HepG2 (cell line): ENCODE measurements at regions not wholly inside any gene's neighbourhood (a gene's known extent, or its start where the extent isn't known, plus 50 kb on each side); places are given as distances from the start of the nearest gene placed in this dataset.

Experiments used
- CREM ChIP-seq, 2 experiments: sonication (generic) in 1 of 2; formaldehyde crosslinking in 1 of 2; IDR thresholded peaks; 2 replicates each; pipeline versions ENCODE4 v1.4.0 to v1.6.1; 2016 to 2020; ENCODE audit warnings: antibody characterized with exemption in 1 of 2, mild to moderate bottlenecking in 1 of 2, missing genetic modification reagents in 1 of 2
- FOXA3 ChIP-seq: IDR thresholded peaks from 2 replicates; pipeline ENCODE4 v1.6.1; 2016; ENCODE audit warnings: missing genetic modification reagents, missing compliant biosample characterization
- FOXP1 ChIP-seq, 2 experiments: fragments of 450-650 bp in 1 of 2; IDR thresholded peaks; 2 replicates each; pipeline ENCODE4 v1.6.1; 2017 to 2018; ENCODE audit warnings: antibody characterized with exemption in 1 of 2
- GABPB1 ChIP-seq: IDR thresholded peaks from 2 replicates; pipeline ENCODE4 v1.6.1; 2016; ENCODE audit warnings: mild to moderate bottlenecking, missing genetic modification reagents, moderate library complexity, missing compliant biosample characterization
- GATAD2A ChIP-seq: IDR thresholded peaks from 2 replicates; pipeline ENCODE4 v1.6.1; 2016
- PAXIP1 ChIP-seq: sonication (generic); formaldehyde crosslinking; conservative IDR thresholded peaks from 2 replicates; pipeline ENCODE4 v1.4.0; 2020; ENCODE audit warnings: mild to moderate bottlenecking, missing genetic modification reagents, moderate library complexity
- PHB2 ChIP-seq: fragments of 450-650 bp; IDR thresholded peaks from 2 replicates; pipeline ENCODE4 v1.6.1; 2018; ENCODE audit not compliant: partially characterized antibody
- RBM39 ChIP-seq: fragments of 200-400 bp; formaldehyde crosslinking; IDR thresholded peaks from one replicate; pipeline ENCODE4 v1.6.1; 2018; ENCODE audit warnings: antibody characterized with exemption, mild to moderate bottlenecking, low read depth, low read length; ENCODE audit not compliant: poor library complexity, severe bottlenecking
- ZFP36 ChIP-seq: fragments of 150-350 bp; IDR thresholded peaks from 2 replicates; pipeline ENCODE4 v1.6.1; 2018; ENCODE audit warnings: borderline replicate concordance, low read length, low read depth; ENCODE audit not compliant: partially characterized antibody
- ZFYVE20 ChIP-seq: sonication (generic); formaldehyde crosslinking; IDR thresholded peaks from 2 replicates; pipeline ENCODE4 v1.8.0; 2023; ENCODE audit warnings: low read depth, mild to moderate bottlenecking, moderate library complexity, missing genetic modification reagents, borderline replicate concordance
- ZNF18 ChIP-seq: sonication (generic); formaldehyde crosslinking; IDR thresholded peaks from 2 replicates; pipeline ENCODE4 v1.8.0; 2022; ENCODE audit warnings: mild to moderate bottlenecking, missing genetic modification reagents; ENCODE audit not compliant: insufficient replicate concordance
- ZNF34 ChIP-seq: sonication (generic); formaldehyde crosslinking; IDR thresholded peaks from 2 replicates; pipeline ENCODE4 v1.4.0; 2020; ENCODE audit warnings: mild to moderate bottlenecking, missing genetic modification reagents, borderline replicate concordance
- ZNF646 ChIP-seq: sonication (generic); formaldehyde crosslinking; IDR thresholded peaks from 2 replicates; pipeline ENCODE4 v1.9.0; 2021; ENCODE audit warnings: mild to moderate bottlenecking, missing genetic modification reagents
- ZNF879 ChIP-seq: sonication (generic); formaldehyde crosslinking; IDR thresholded peaks from 2 replicates; pipeline ENCODE4 v1.8.1; 2023; ENCODE audit warnings: missing genetic modification reagents
- TF ChIP-seq, protein P1 (sequence below): sonication (generic); formaldehyde crosslinking; IDR thresholded peaks from 2 replicates; pipeline ENCODE4 v1.4.0; 2020; ENCODE audit warnings: missing genetic modification reagents, mild to moderate bottlenecking, borderline replicate concordance

- no peak for TF ChIP-seq ZNF646 (CRISPR knock-in tag)
- peak; percentile 63 for TF ChIP-seq FOXA3
- TF ChIP-seq GATAD2A = peak; percentile 19; the same call in 1 of the 2 replicates
- no peak for TF ChIP-seq RBM39
- TF ChIP-seq ZNF34 (CRISPR knock-in tag) = no peak
- no peak for TF ChIP-seq ZNF879 (CRISPR knock-in tag)
- TF ChIP-seq ZFYVE20 (CRISPR knock-in tag) = no peak
- no peak for TF ChIP-seq PHB2
- no peak for TF ChIP-seq FOXP1 (IDR thresholded peaks at IDR 0.05)
- 0 out of 2 replicates have a peak, but pooled peaks have one; percentile 25 for TF ChIP-seq FOXP1 (CRISPR knock-in tag; IDR thresholded peaks at IDR 0.05)
- TF ChIP-seq PAXIP1 (CRISPR knock-in tag) = peak; percentile 45
- TF ChIP-seq CREM (IDR thresholded peaks at IDR 0.05) = 0 out of 2 replicates have a peak, but pooled peaks have one; percentile 10
- TF ChIP-seq CREM (CRISPR knock-in tag; IDR thresholded peaks at IDR 0.05) = no peak
- no peak for TF ChIP-seq ZFP36
- TF ChIP-seq, protein P1, sequence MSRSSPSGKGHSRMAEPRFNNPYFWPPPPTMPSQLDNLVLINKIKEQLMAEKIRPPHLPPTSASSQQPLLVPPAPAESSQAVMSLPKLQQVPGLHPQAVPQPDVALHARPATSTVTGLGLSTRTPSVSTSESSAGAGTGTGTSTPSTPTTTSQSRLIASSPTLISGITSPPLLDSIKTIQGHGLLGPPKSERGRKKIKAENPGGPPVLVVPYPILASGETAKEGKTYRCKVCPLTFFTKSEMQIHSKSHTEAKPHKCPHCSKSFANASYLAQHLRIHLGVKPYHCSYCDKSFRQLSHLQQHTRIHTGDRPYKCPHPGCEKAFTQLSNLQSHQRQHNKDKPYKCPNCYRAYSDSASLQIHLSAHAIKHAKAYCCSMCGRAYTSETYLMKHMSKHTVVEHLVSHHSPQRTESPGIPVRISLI (CRISPR knock-in tag) = peak; percentile 70; the same call in 1 of the 2 replicates
- TF ChIP-seq GABPB1 (CRISPR knock-in tag) = no peak
- no peak for TF ChIP-seq ZNF18
Measured at GRCh38 chr6:12384357-12384912, 94.3 kb downstream of the EDN1 start (continued).
